HG03469 (cell line): ENCODE measurements at regions not wholly inside any gene's neighbourhood (a gene's known extent, or its start where the extent isn't known, plus 50 kb on each side); places are given as distances from the start of the nearest gene placed in this dataset.

Experiments
- ATAC-seq: cut with Tn5 transposase; IDR thresholded peaks from one replicate; pipeline ENCODE4 v1.9.1; 2021; ENCODE audit warnings: mild to moderate bottlenecking, moderate library complexity, moderate number of reproducible peaks; ENCODE audit not compliant: unreplicated experiment

- no peak for ATAC-seq
Measured at GRCh38 chr3:107260207-107260606, 117.0 kb upstream of the CCDC54 start.

GRCh38 chr3:107263269-107264021 is 113.8 kb upstream of the CCDC54 start:
- no peak for ATAC-seq

GRCh38 chr3:107264888-107265287 is 112.4 kb upstream of the CCDC54 start:
- no peak for ATAC-seq

- ATAC-seq, result no peak
Measured at GRCh38 chr3:107265526-107265925, 111.7 kb upstream of the CCDC54 start.

GRCh38 chr3:107268469-107268868 is 108.8 kb upstream of the CCDC54 start:
- ATAC-seq, result no peak

GRCh38 chr3:107269136-107269535 is 108.1 kb upstream of the CCDC54 start:
- ATAC-seq, result no peak

GRCh38 chr3:107271787-107272387 is 105.4 kb upstream of the CCDC54 start:
- peak; percentile 59 for ATAC-seq

GRCh38 chr3:107272471-107272870 is 104.8 kb upstream of the CCDC54 start:
- no peak for ATAC-seq

GRCh38 chr3:107272885-107273284 is 104.4 kb upstream of the CCDC54 start:
- no peak for ATAC-seq

GRCh38 chr3:107273771-107274170 is 103.5 kb upstream of the CCDC54 start:
- no peak for ATAC-seq

- ATAC-seq, result no peak
Measured at GRCh38 chr3:107275511-107275910, 101.7 kb upstream of the CCDC54 start.

- ATAC-seq, result no peak
Measured at GRCh38 chr3:107283948-107284347, 93.3 kb upstream of the CCDC54 start.

GRCh38 chr3:107284612-107285011 is 92.6 kb upstream of the CCDC54 start:
- no peak for ATAC-seq

GRCh38 chr3:107285197-107285596 is 92.0 kb upstream of the CCDC54 start:
- no peak for ATAC-seq

GRCh38 chr3:107289354-107289753 is 87.9 kb upstream of the CCDC54 start:
- no peak for ATAC-seq

GRCh38 chr3:107294117-107294516 is 83.1 kb upstream of the CCDC54 start:
- no peak for ATAC-seq

GRCh38 chr3:107297597-107297996 is 79.6 kb upstream of the CCDC54 start:
- ATAC-seq, result no peak

- ATAC-seq, result no peak
Measured at GRCh38 chr3:107307205-107307604, 70.0 kb upstream of the CCDC54 start.

GRCh38 chr3:107308716-107309115 is 68.5 kb upstream of the CCDC54 start:
- no peak for ATAC-seq

GRCh38 chr3:107309312-107309711 is 67.9 kb upstream of the CCDC54 start:
- ATAC-seq, result no peak

GRCh38 chr3:107313711-107314110 is 63.5 kb upstream of the CCDC54 start:
- no peak for ATAC-seq

GRCh38 chr3:107315141-107315540 is 62.1 kb upstream of the CCDC54 start:
- ATAC-seq, result no peak

GRCh38 chr3:107323723-107324122 is 53.5 kb upstream of the CCDC54 start:
- peak; percentile 81 for ATAC-seq
